GM12878 (cell line): ENCODE measurements at regions not wholly inside any gene's neighbourhood (a gene's known extent, or its start where the extent isn't known, plus 50 kb on each side); places are given as distances from the start of the nearest gene placed in this dataset.

Experiments
- ATAC-seq: fragments of 200-7000 bp; cut with Tn5 transposase; 3 replicates; pipeline ENCODE4 v1.9.1; 2020; ENCODE audit warnings: mild to moderate bottlenecking, moderate library complexity
- BruUV-seq: library from RNA; stranded (reverse); fragments of 400-500 nt; replicated peaks from 2 replicates; lab custom pipeline; 2021; lab: Mats Ljungman, UMichigan
- CTCF ChIA-PET: fragments of 300-600 bp; sonication (Branson Sonifier 250); formaldehyde crosslinking; extraction: SDS; loops from one replicate; lab custom pipeline; 2021; ENCODE audit warnings: inconsistent platforms; lab: Yijun Ruan, JAX
- POLR2A ChIA-PET: fragments of 350-600 bp; formaldehyde crosslinking; extraction: SDS; loops from one replicate; lab custom pipeline; 2021; ENCODE audit warnings: inconsistent platforms; lab: Charles Lee
- RAD21 ChIA-PET: fragments of 300-600 bp; sonication (Branson Sonifier 250); formaldehyde crosslinking; loops from one replicate; lab custom pipeline; 2023; ENCODE audit warnings: antibody characterized with exemption; ENCODE audit not compliant: unreplicated experiment; lab: Charles Lee
- SMC1A ChIA-PET: fragments of 300-600 bp; sonication (Branson Sonifier 250); formaldehyde crosslinking; loops from one replicate; lab custom pipeline; 2023; ENCODE audit not compliant: unreplicated experiment, uncharacterized antibody; lab: Charles Lee
- DNase-seq: peaks from one replicate; pipeline ENCODE4 v3.0.0-alpha.2; 2011; ENCODE audit warnings: low read depth, low spot score
- FAIRE-seq: peaks from 3 replicates; lab custom pipeline; 2011; peaks lifted over from hg19 to GRCh38; lab: Jason Lieb, UNC
- H2AFZ ChIP-seq: 2 replicates; pipeline ENCODE4 v1.6.0; 2011; ENCODE audit warnings: low read depth, low read length, control low read depth; ENCODE audit not compliant: control insufficient read depth
- H3K27ac ChIP-seq: 2 replicates; pipeline ENCODE4 v1.5.1; 2011; ENCODE audit warnings: control low read depth; ENCODE audit not compliant: control insufficient read depth, insufficient read depth
- H3K27me3 ChIP-seq, 2 experiments: replicated peaks in 1 of 2; 2 replicates each; pipeline versions ENCODE4 v1.6.0 to v1.6.1; 2011; ENCODE audit warnings: low read length in 1 of 2; ENCODE audit not compliant: control insufficient read depth in 2 of 2, insufficient read depth in 2 of 2
- H3K36me3 ChIP-seq, 2 experiments: 2 replicates each; pipeline ENCODE4 v1.5.1; 2011; ENCODE audit warnings: low read length in 1 of 2; ENCODE audit not compliant: control insufficient read depth in 2 of 2, insufficient read depth in 2 of 2
- H3K4me1 ChIP-seq: 2 replicates; pipeline ENCODE4 v1.6.1; 2011; ENCODE audit warnings: mild to moderate bottlenecking, low read length, moderate library complexity, mixed read lengths; ENCODE audit not compliant: control insufficient read depth, insufficient read depth
- H3K4me2 ChIP-seq: 2 replicates; pipeline ENCODE4 v1.6.0; 2011; ENCODE audit warnings: control low read depth; ENCODE audit not compliant: control insufficient read depth, insufficient read depth
- H3K4me3 ChIP-seq: fragments of 200-600 bp; sonication (generic); 2 replicates; pipeline ENCODE4 v1.5.1; 2016
- H3K79me2 ChIP-seq: 2 replicates; pipeline ENCODE4 v1.6.0; 2011; ENCODE audit warnings: low read length; ENCODE audit not compliant: control insufficient read depth, insufficient read depth
- H3K9ac ChIP-seq: 2 replicates; pipeline ENCODE4 v1.8.0; 2011; ENCODE audit warnings: low read length, control low read depth, mixed read lengths; ENCODE audit not compliant: control insufficient read depth, insufficient read depth
- H3K9me3 ChIP-seq: replicated peaks from 3 replicates; pipeline ENCODE4 v1.5.1; 2011; ENCODE audit warnings: mild to moderate bottlenecking, low read length; ENCODE audit not compliant: control insufficient read depth, insufficient read depth
- H4K20me1 ChIP-seq: 2 replicates; pipeline ENCODE4 v1.6.0; 2011; ENCODE audit not compliant: control insufficient read depth, insufficient read depth
- CHD4 ChIP-seq: fragments of 200-600 bp; sonication (generic); IDR thresholded peaks from 2 replicates; pipeline ENCODE4 v1.6.1; 2016; ENCODE audit warnings: mild to moderate bottlenecking
- EZH2 ChIP-seq: IDR thresholded peaks from 2 replicates; pipeline ENCODE4 v1.6.1; 2012; ENCODE audit warnings: low read depth, mild to moderate bottlenecking, control low read depth, inconsistent platforms, low read length, borderline replicate concordance; ENCODE audit not compliant: control insufficient read depth
- FOXM1 ChIP-seq: IDR thresholded peaks from 2 replicates; pipeline ENCODE4 v1.6.1; 2012; ENCODE audit warnings: low read depth, mild to moderate bottlenecking, inconsistent platforms, low read length, moderate library complexity
- HDAC2 ChIP-seq: fragments of 200-600 bp; sonication (generic); IDR thresholded peaks from 2 replicates; pipeline ENCODE4 v1.6.1; 2017
- MEF2B ChIP-seq: fragments of 450-650 bp; IDR thresholded peaks from 2 replicates; pipeline ENCODE4 v1.6.1; 2018; ENCODE audit warnings: mild to moderate bottlenecking, moderate library complexity; ENCODE audit not compliant: partially characterized antibody, poor library complexity, severe bottlenecking
- MTA2 ChIP-seq: fragments of 450-650 bp; IDR thresholded peaks from 2 replicates; pipeline ENCODE4 v1.6.1; 2016; ENCODE audit warnings: low read depth, mild to moderate bottlenecking, moderate library complexity
- RFX5 ChIP-seq: IDR thresholded peaks from 2 replicates; pipeline ENCODE4 v1.6.1; 2011; ENCODE audit warnings: low read depth, low read length, improper control_type of control experiment
- SMC3 ChIP-seq: IDR thresholded peaks from 2 replicates; pipeline ENCODE4 v1.6.1; 2011; ENCODE audit warnings: low read length, improper control_type of control experiment, borderline replicate concordance
- YY1 ChIP-seq: IDR thresholded peaks from 2 replicates; pipeline ENCODE4 v1.6.1; 2011; ENCODE audit warnings: low read depth, mild to moderate bottlenecking, low read length
- WGBS: methylation state at CpG from one replicate; pipeline ENCODE4 v1.1.6; 2016; ENCODE audit warnings: low lambda C conversion rate; ENCODE audit not compliant: insufficient replicate concordance, insufficient coverage; ENCODE audit errors: missing lambda C conversion rate; 5-methylcytosine and 5-hydroxymethylcytosine counted together
- in situ Hi-C: fragments of 300-500 bp; cut with MboI; formaldehyde crosslinking; loops from 9 replicates; pipeline ENCODE4 v1.14.3; 2018; ENCODE audit warnings: mixed read lengths
- intact Hi-C: fragments of 100-400 bp; cut with micrococcal nuclease; formaldehyde crosslinking; loops from one replicate; pipeline ENCODE4 v1.14.2; 2022; ENCODE audit not compliant: unreplicated experiment
- TF ChIP-seq, protein P1 (sequence below): fragments of 150-350 bp; IDR thresholded peaks from 2 replicates; pipeline ENCODE4 v1.6.1; 2014; ENCODE audit warnings: mild to moderate bottlenecking, low read depth, low read length
- TF ChIP-seq, protein P2 (sequence below): fragments of 450-650 bp; IDR thresholded peaks from 2 replicates; pipeline ENCODE4 v1.6.1; 2017; ENCODE audit warnings: borderline replicate concordance
- TF ChIP-seq, protein P3 (sequence below): IDR thresholded peaks from 2 replicates; pipeline ENCODE4 v1.6.1; 2012; ENCODE audit warnings: low read depth, low read length, improper control_type of control experiment
- TF ChIP-seq, protein P4 (sequence below), 3 experiments: IDR thresholded peaks in 2 of 3; conservative IDR thresholded peaks in 1 of 3; 2 replicates each; pipeline ENCODE4 v1.5.1; 2011; ENCODE audit warnings: low read depth in 3 of 3, low read length in 3 of 3, mild to moderate bottlenecking in 3 of 3, control low read depth in 2 of 3, moderate library complexity in 2 of 3, inconsistent platforms in 1 of 3, mixed read lengths in 1 of 3; ENCODE audit not compliant: control insufficient read depth in 2 of 3, insufficient read depth in 1 of 3; ENCODE audit errors: extremely low read depth in 1 of 3
- TF ChIP-seq, protein P5 (sequence below): fragments of 450-650 bp; formaldehyde crosslinking; IDR thresholded peaks from 2 replicates; pipeline ENCODE4 v1.4.0; 2020; ENCODE audit warnings: mild to moderate bottlenecking, moderate library complexity

GRCh38 chr3:182567700-182568099, 225.6 kb upstream of the ATP11B start:
- H3K4me2 ChIP-seq: no peak overlapping the region
- H2AFZ ChIP-seq: no peak overlapping the region
- ChIA-PET RAD21 (no interaction called here), POLR2A (no interaction called here), SMC1A (no interaction called here), CTCF (no interaction called here)
- no peak overlapping the region for H3K9ac ChIP-seq
- H3K9me3 ChIP-seq: no peaks in the 10 kb centered on the region; the same call in 2 of the 3 replicates
- 0 out of 4 replicates have a peak, but pooled peaks cover 0 to 2% of the 10 kb centered on the region in 2 experiments for H3K27me3 ChIP-seq
- in situ Hi-C loops: no loop called here
- ATAC-seq (no peak), DNase-seq (no peak), FAIRE-seq (no peak)
- H3K4me1 ChIP-seq: no peaks in the 10 kb centered on the region
- WGBS: 97% methylated on average over 1 of the region's 1 CpG
- H3K79me2 ChIP-seq: no peaks in the 10 kb centered on the region
- H4K20me1 ChIP-seq: no peaks in the 10 kb centered on the region
- no TSS peak for BruUV-seq
- no peak overlapping the region for H3K27ac ChIP-seq
- no peak overlapping the region for H3K4me3 ChIP-seq
- intact Hi-C loops: no loop called here
- no peaks in the 10 kb centered on the region for H3K36me3 ChIP-seq
- no peak for TF ChIP-seq YY1
- TF ChIP-seq, protein P1, sequence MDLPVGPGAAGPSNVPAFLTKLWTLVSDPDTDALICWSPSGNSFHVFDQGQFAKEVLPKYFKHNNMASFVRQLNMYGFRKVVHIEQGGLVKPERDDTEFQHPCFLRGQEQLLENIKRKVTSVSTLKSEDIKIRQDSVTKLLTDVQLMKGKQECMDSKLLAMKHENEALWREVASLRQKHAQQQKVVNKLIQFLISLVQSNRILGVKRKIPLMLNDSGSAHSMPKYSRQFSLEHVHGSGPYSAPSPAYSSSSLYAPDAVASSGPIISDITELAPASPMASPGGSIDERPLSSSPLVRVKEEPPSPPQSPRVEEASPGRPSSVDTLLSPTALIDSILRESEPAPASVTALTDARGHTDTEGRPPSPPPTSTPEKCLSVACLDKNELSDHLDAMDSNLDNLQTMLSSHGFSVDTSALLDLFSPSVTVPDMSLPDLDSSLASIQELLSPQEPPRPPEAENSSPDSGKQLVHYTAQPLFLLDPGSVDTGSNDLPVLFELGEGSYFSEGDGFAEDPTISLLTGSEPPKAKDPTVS: no peak
- no peak for TF ChIP-seq FOXM1
- TF ChIP-seq CHD4: no peak
- TF ChIP-seq, protein P2, sequence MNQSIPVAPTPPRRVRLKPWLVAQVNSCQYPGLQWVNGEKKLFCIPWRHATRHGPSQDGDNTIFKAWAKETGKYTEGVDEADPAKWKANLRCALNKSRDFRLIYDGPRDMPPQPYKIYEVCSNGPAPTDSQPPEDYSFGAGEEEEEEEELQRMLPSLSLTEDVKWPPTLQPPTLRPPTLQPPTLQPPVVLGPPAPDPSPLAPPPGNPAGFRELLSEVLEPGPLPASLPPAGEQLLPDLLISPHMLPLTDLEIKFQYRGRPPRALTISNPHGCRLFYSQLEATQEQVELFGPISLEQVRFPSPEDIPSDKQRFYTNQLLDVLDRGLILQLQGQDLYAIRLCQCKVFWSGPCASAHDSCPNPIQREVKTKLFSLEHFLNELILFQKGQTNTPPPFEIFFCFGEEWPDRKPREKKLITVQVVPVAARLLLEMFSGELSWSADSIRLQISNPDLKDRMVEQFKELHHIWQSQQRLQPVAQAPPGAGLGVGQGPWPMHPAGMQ: no peak
- TF ChIP-seq MTA2: no peak
- TF ChIP-seq HDAC2: no peak
- TF ChIP-seq, protein P3, sequence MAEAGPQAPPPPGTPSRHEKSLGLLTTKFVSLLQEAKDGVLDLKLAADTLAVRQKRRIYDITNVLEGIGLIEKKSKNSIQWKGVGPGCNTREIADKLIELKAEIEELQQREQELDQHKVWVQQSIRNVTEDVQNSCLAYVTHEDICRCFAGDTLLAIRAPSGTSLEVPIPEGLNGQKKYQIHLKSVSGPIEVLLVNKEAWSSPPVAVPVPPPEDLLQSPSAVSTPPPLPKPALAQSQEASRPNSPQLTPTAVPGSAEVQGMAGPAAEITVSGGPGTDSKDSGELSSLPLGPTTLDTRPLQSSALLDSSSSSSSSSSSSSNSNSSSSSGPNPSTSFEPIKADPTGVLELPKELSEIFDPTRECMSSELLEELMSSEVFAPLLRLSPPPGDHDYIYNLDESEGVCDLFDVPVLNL: no peak
- TF ChIP-seq RFX5: no peak
- TF ChIP-seq SMC3: no peak
- TF ChIP-seq, protein P4, sequence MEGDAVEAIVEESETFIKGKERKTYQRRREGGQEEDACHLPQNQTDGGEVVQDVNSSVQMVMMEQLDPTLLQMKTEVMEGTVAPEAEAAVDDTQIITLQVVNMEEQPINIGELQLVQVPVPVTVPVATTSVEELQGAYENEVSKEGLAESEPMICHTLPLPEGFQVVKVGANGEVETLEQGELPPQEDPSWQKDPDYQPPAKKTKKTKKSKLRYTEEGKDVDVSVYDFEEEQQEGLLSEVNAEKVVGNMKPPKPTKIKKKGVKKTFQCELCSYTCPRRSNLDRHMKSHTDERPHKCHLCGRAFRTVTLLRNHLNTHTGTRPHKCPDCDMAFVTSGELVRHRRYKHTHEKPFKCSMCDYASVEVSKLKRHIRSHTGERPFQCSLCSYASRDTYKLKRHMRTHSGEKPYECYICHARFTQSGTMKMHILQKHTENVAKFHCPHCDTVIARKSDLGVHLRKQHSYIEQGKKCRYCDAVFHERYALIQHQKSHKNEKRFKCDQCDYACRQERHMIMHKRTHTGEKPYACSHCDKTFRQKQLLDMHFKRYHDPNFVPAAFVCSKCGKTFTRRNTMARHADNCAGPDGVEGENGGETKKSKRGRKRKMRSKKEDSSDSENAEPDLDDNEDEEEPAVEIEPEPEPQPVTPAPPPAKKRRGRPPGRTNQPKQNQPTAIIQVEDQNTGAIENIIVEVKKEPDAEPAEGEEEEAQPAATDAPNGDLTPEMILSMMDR (IDR thresholded peaks at IDR 0.05 in 2 of 3, conservative IDR thresholded peaks at IDR 0.05 in 1 of 3; ENCODE audit: control insufficient read depth in 2 of 3, extremely low read depth in 1 of 3, insufficient read depth in 1 of 3, low read depth in 3 of 3, low read length in 3 of 3): peak in 1 of 3 experiments; percentile 18; a peak in 1 of 6 replicates
- TF ChIP-seq, protein P5, sequence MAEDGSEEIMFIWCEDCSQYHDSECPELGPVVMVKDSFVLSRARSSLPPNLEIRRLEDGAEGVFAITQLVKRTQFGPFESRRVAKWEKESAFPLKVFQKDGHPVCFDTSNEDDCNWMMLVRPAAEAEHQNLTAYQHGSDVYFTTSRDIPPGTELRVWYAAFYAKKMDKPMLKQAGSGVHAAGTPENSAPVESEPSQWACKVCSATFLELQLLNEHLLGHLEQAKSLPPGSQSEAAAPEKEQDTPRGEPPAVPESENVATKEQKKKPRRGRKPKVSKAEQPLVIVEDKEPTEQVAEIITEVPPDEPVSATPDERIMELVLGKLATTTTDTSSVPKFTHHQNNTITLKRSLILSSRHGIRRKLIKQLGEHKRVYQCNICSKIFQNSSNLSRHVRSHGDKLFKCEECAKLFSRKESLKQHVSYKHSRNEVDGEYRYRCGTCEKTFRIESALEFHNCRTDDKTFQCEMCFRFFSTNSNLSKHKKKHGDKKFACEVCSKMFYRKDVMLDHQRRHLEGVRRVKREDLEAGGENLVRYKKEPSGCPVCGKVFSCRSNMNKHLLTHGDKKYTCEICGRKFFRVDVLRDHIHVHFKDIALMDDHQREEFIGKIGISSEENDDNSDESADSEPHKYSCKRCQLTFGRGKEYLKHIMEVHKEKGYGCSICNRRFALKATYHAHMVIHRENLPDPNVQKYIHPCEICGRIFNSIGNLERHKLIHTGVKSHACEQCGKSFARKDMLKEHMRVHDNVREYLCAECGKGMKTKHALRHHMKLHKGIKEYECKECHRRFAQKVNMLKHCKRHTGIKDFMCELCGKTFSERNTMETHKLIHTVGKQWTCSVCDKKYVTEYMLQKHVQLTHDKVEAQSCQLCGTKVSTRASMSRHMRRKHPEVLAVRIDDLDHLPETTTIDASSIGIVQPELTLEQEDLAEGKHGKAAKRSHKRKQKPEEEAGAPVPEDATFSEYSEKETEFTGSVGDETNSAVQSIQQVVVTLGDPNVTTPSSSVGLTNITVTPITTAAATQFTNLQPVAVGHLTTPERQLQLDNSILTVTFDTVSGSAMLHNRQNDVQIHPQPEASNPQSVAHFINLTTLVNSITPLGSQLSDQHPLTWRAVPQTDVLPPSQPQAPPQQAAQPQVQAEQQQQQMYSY: no peak
- no peak for TF ChIP-seq MEF2B
- no peak for TF ChIP-seq EZH2
